Hepatocyte (in vitro differentiated cells): ENCODE measurements at regions not wholly inside any gene's neighbourhood (a gene's known extent, or its start where the extent isn't known, plus 50 kb on each side); places are given as distances from the start of the nearest gene placed in this dataset.

Source experiments
- CTCF ChIP-seq: fragments of 200-600 bp; sonication (generic); IDR thresholded peaks from 2 replicates; pipeline ENCODE4 v1.5.1; 2016; ENCODE audit warnings: antibody characterized with exemption, mild to moderate bottlenecking; ENCODE audit not compliant: poor library complexity
- EZH2phosphoT487 ChIP-seq: fragments of 200-600 bp; sonication (generic); IDR thresholded peaks from one replicate; pipeline ENCODE4 v1.6.1; 2018; ENCODE audit warnings: antibody characterized with exemption, mild to moderate bottlenecking, low read depth, moderate library complexity; ENCODE audit not compliant: unreplicated experiment, severe bottlenecking

DNA sequence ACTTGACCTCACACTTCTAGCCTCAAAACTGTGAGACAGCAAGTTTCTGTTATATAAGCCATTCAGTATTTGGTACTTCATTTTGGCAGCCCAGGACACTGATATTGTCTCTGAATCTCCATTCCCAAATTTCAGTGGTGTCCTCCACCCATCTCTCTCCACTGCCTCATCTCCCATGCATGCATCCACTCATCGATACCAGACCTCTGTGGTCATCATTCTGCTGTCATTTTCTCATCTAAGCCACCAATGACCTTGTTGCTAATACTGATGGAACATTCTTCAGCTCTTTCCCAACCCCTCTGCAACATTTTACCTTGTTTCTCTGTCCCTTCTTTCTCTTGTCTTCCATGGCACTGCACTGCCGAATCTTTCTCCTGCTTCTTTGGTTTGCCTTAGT is 221.8 kb downstream of the SNX18 start:
- TF ChIP-seq CTCF (no peak), EZH2phosphoT487 (no peak)
